VCaP (cell line): ENCODE measurements at regions not wholly inside any gene's neighbourhood (a gene's known extent, or its start where the extent isn't known, plus 50 kb on each side); places are given as distances from the start of the nearest gene placed in this dataset.
"Not testable (repeated sequence)": the region's sequence is repeated elsewhere in the genome, so short reads cannot be mapped to it uniquely, and the experiment has no call there.

ENCODE experiments used
- H3K27ac ChIP-seq: fragments of 450-650 bp; 2 replicates; pipeline ENCODE4 v1.5.1; 2017
- CTCF ChIP-seq: fragments of 450-650 bp; conservative IDR thresholded peaks from 2 replicates; pipeline ENCODE4 v1.5.1; 2017; ENCODE audit warnings: mild to moderate bottlenecking, moderate library complexity

GRCh38 chr4:34466411-34466810, 1777.9 kb downstream of the ARAP2 start:
- H3K27ac ChIP-seq: no peak overlapping the region
- TF ChIP-seq CTCF: no peak

GRCh38 chr4:34469516-34469915, 1774.8 kb downstream of the ARAP2 start:
- no peak for TF ChIP-seq CTCF
- no peak overlapping the region for H3K27ac ChIP-seq

GRCh38 chr4:34485252-34485651, 1759.1 kb downstream of the ARAP2 start:
- no peak for TF ChIP-seq CTCF
- no peak overlapping the region for H3K27ac ChIP-seq

- no peak overlapping the region for H3K27ac ChIP-seq
- no peak for TF ChIP-seq CTCF
Observed at GRCh38 chr4:34486461-34487363, 1757.6 kb downstream of the ARAP2 start.

- no peak for TF ChIP-seq CTCF
- H3K27ac ChIP-seq: no peak overlapping the region
Observed at GRCh38 chr4:34492414-34492813, 1751.9 kb downstream of the ARAP2 start.

GRCh38 chr4:34502086-34502485, 1742.2 kb downstream of the ARAP2 start:
- no peak for TF ChIP-seq CTCF
- H3K27ac ChIP-seq: no peak overlapping the region

- H3K27ac ChIP-seq: not testable (repeated sequence)
Observed at GRCh38 chr4:34504731-34505130, 1739.6 kb downstream of the ARAP2 start.

- H3K27ac ChIP-seq: not testable (repeated sequence)
Observed at GRCh38 chr4:34506511-34507092, 1737.7 kb downstream of the ARAP2 start.
